ENCODE measurements at regions not wholly inside any gene's neighbourhood (a gene's known extent, or its start where the extent isn't known, plus 50 kb on each side); places are given as distances from the start of the nearest gene placed in this dataset.

DNA sequence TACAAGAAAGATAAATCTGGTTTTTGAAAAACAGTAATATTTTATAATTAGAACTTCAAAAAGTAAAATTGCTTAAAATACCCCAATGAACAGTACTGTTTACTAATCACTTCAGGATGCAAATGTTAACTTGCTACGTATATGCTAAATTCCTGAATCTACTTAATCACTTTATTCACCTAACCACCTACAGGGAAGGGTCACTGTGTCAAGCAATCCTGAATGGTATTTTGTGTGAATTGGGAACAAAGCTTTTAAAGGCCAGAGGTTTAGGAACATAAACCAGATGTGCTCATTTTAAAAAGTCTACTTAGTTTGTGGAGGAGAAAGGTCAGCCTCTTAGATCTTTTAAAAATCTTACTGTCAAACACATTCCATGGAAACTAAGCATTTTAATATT is 1143.0 kb upstream of the ADGRL2 start:
- TF ChIP-seq POLR2A (IDR thresholded peaks at IDR 0.05) (no peak), POLR2AphosphoS5 (IDR thresholded peaks at IDR 0.05) (no peak)
- TF ChIP-seq, protein P1, sequence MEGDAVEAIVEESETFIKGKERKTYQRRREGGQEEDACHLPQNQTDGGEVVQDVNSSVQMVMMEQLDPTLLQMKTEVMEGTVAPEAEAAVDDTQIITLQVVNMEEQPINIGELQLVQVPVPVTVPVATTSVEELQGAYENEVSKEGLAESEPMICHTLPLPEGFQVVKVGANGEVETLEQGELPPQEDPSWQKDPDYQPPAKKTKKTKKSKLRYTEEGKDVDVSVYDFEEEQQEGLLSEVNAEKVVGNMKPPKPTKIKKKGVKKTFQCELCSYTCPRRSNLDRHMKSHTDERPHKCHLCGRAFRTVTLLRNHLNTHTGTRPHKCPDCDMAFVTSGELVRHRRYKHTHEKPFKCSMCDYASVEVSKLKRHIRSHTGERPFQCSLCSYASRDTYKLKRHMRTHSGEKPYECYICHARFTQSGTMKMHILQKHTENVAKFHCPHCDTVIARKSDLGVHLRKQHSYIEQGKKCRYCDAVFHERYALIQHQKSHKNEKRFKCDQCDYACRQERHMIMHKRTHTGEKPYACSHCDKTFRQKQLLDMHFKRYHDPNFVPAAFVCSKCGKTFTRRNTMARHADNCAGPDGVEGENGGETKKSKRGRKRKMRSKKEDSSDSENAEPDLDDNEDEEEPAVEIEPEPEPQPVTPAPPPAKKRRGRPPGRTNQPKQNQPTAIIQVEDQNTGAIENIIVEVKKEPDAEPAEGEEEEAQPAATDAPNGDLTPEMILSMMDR (IDR thresholded peaks at IDR 0.05), result no peak

All from sigmoid colon (tissue), 4 donors.